T-cell (primary cell): ENCODE measurements at regions not wholly inside any gene's neighbourhood (a gene's known extent, or its start where the extent isn't known, plus 50 kb on each side); places are given as distances from the start of the nearest gene placed in this dataset.

Experiments
- ATAC-seq, 4 experiments: fragments of 200-7000 bp in 3 of 4; fragments of 150-1000 bp in 1 of 4; cut with Tn5 transposase; replicated peaks in 1 of 4; 1 replicate in 3 of 4; 2 replicates in 1 of 4; pipeline ENCODE4 v1.10.0; 2021; ENCODE audit warnings: moderate library complexity in 3 of 4, mild to moderate bottlenecking in 2 of 4, moderate number of reproducible peaks in 1 of 4
- CTCF ChIA-PET, 2 donors: fragments of 300-600 bp; sonication (Branson Sonifier 250); formaldehyde crosslinking; loops; one replicate each; lab custom pipeline; 2022; ENCODE audit warnings: antibody characterized with exemption in 2 of 2; lab: Charles Lee
- POLR2A ChIA-PET, 2 donors: fragments of 300-600 bp; sonication (Branson Sonifier 250); formaldehyde crosslinking; loops; one replicate each; lab custom pipeline; 2022; ENCODE audit warnings: antibody characterized with exemption in 2 of 2; lab: Charles Lee
- DNase-seq, 35 experiments: peaks; one replicate each; pipeline versions ENCODE4 v3.0.0 to v3.0.0-alpha.2; 2013 to 2023
- H3K27ac ChIP-seq: one replicate; pipeline ENCODE4 v1.5.1; 2013; ENCODE audit warnings: low read length
- H3K27me3 ChIP-seq, 2 experiments: replicated peaks in 1 of 2; 1 replicate in 1 of 2; 2 replicates in 1 of 2; pipeline versions ENCODE4 v1.6.1 to v1.7.0; 2013; ENCODE audit warnings: low read length in 1 of 2, mixed read lengths in 1 of 2; ENCODE audit not compliant: control insufficient read depth in 2 of 2, insufficient read depth in 2 of 2; ENCODE audit errors: extremely low read depth in 1 of 2
- H3K36me3 ChIP-seq, 2 donors: 1 replicate in 1 of 2; 2 replicates in 1 of 2; pipeline versions ENCODE4 v1.6.1 to v1.7.0; 2013; ENCODE audit warnings: low read length in 1 of 2; ENCODE audit not compliant: control insufficient read depth in 2 of 2, insufficient read depth in 1 of 2; ENCODE audit errors: extremely low read depth in 1 of 2
- H3K4me1 ChIP-seq, 2 experiments: 1 replicate in 1 of 2; 2 replicates in 1 of 2; pipeline versions ENCODE4 v1.6.1 to v1.7.0; 2013; ENCODE audit warnings: low read length in 2 of 2, mixed read lengths in 1 of 2; ENCODE audit not compliant: insufficient read depth in 2 of 2, control insufficient read depth in 1 of 2; ENCODE audit errors: extremely low read depth in 1 of 2
- H3K4me3 ChIP-seq, 2 donors: 1 replicate in 1 of 2; 2 replicates in 1 of 2; pipeline versions ENCODE4 v1.5.1 to v1.7.0; 2013; ENCODE audit warnings: mild to moderate bottlenecking in 2 of 2, low read length in 1 of 2, moderate library complexity in 1 of 2; ENCODE audit not compliant: control insufficient read depth in 1 of 2; ENCODE audit errors: extremely low read depth in 1 of 2
- H3K9me3 ChIP-seq: 2 replicates; pipeline ENCODE4 v1.7.0; 2013
- H3K27ac Mint-ChIP-seq, 2 donors: one replicate each; pipeline ENCODE4 v1.8.0; 2020 to 2021; ENCODE audit warnings: mild to moderate bottlenecking in 2 of 2, mixed read lengths in 2 of 2
- H3K27me3 Mint-ChIP-seq, 2 donors: one replicate each; pipeline ENCODE4 v1.8.0; 2021 to 2022; ENCODE audit warnings: mixed read lengths in 2 of 2
- H3K36me3 Mint-ChIP-seq: one replicate; pipeline ENCODE4 v1.8.0; 2021; ENCODE audit warnings: mixed read lengths
- H3K4me1 Mint-ChIP-seq, 3 donors: one replicate each; pipeline ENCODE4 v1.8.0; 2020 to 2022; ENCODE audit warnings: mixed read lengths in 3 of 3, mild to moderate bottlenecking in 1 of 3
- H3K4me3 Mint-ChIP-seq, 3 donors: one replicate each; pipeline ENCODE4 v1.8.0; 2020 to 2022; ENCODE audit warnings: mild to moderate bottlenecking in 3 of 3, mixed read lengths in 3 of 3, moderate library complexity in 3 of 3
- H3K9me3 Mint-ChIP-seq, 3 donors: one replicate each; pipeline ENCODE4 v1.8.0; 2020 to 2022; ENCODE audit warnings: mixed read lengths in 3 of 3
- WGBS: methylation state at CpG from one replicate; pipeline ENCODE4 v1.1.5; 2013; ENCODE audit warnings: missing lambda C conversion rate; ENCODE audit not compliant: insufficient coverage; 5-methylcytosine and 5-hydroxymethylcytosine counted together

DNA sequence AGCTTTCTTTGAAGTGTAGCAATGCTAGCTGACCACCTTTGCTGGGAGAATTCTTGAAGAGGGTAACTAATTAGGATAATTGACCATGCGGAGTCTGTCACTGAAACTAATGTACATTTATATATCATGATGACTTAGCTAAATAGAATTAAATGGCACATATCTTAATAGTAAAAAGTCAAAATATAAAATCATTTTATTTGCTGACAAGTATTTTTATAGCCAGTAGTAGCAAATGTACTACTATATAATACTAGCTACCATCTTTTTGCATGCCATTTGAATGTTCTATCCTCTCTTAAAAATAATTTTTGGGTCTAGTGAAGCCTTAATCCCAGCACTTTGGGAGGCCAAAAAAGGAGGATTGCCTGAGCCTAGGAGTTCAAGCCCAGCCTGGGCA lies 605.8 kb upstream of the COX7C start:
- Mint-ChIP-seq H3K36me3 (no peaks in the 10 kb centered on the region), H3K27ac (no peak overlapping the region), H3K4me3 (no peak overlapping the region), H3K9me3 (peaks cover 3 to 30% (median 24%) of the 10 kb centered on the region in 3 donors), H3K27me3 (no peaks in the 10 kb centered on the region), H3K4me1 (no peaks in the 10 kb centered on the region)
- ATAC-seq (no peak), DNase-seq (no peak)
- ChIA-PET CTCF (no interaction called here), POLR2A (no interaction called here)
- WGBS, result no CpG with 5 or more reads among the region's 1 CpG
- H3K4me1 ChIP-seq, result no peaks in the 10 kb centered on the region
- H3K27ac ChIP-seq, result no peak overlapping the region
- H3K36me3 ChIP-seq, result no peaks in the 10 kb centered on the region
- H3K9me3 ChIP-seq, result no peaks in the 10 kb centered on the region
- H3K4me3 ChIP-seq, result no peak overlapping the region
- no peaks in the 10 kb centered on the region for H3K27me3 ChIP-seq

DNA sequence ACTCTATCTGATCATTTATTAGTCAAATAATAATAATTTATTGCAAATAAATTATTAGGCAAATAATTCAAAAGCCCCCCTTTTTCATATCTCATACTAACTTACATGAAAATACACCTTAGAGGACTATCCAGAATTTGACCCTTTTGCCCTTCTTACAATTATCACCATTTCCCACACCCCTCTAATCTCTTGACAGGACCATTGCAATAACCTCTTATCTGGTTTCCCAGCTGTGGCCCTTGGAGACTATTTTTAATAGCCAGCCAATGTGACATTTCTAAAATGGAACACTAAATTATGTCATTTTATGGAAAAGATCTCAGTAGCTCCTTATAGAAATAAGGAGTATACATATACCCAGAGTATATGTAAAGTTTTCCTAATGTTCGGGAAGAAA lies 588.4 kb upstream of the COX7C start:
- no peaks in the 10 kb centered on the region for H3K27me3 Mint-ChIP-seq
- ATAC-seq (no peak), DNase-seq (no peak)
- Histone ChIP-seq H3K9me3 (no peaks in the 10 kb centered on the region), H3K36me3 (no peaks in the 10 kb centered on the region), H3K4me3 (no peak overlapping the region), H3K27ac (no peak overlapping the region), H3K4me1 (no peaks in the 10 kb centered on the region), H3K27me3 (no peaks in the 10 kb centered on the region)
- CTCF ChIA-PET, result no interaction called here
- peaks cover 6 to 13% (median 8%) of the 10 kb centered on the region in 3 donors for H3K9me3 Mint-ChIP-seq
- no peak overlapping the region for H3K4me3 Mint-ChIP-seq
- H3K27ac Mint-ChIP-seq, result no peak overlapping the region
- no CpG with 5 or more reads among the region's 1 CpG for WGBS
- no peaks in the 10 kb centered on the region for H3K4me1 Mint-ChIP-seq
- H3K36me3 Mint-ChIP-seq, result no peaks in the 10 kb centered on the region
- POLR2A ChIA-PET, result no interaction called here

DNA sequence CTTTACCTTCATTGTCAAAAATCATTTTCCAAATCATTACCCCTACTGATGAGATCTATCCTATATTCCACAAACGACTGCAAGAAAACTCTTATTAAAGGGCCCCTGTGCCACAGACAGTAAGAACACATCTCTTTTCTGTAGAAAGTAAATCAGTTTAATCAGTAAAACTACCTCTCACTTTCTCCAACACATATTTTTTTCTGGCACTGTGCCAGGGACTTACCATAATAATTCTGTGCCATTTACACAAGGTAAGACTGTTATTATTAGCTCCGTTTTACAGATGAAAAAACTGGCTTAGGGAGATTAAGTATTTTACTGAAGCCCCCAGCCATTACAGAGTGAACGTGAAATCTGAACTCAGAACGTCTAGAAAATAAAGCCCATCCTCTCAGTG lies 587.0 kb upstream of the COX7C start:
- Histone ChIP-seq H3K4me1 (no peaks in the 10 kb centered on the region), H3K4me3 (no peak overlapping the region), H3K27me3 (no peaks in the 10 kb centered on the region), H3K9me3 (no peaks in the 10 kb centered on the region), H3K36me3 (no peaks in the 10 kb centered on the region), H3K27ac (no peak overlapping the region)
- Mint-ChIP-seq H3K27me3 (no peaks in the 10 kb centered on the region), H3K36me3 (no peaks in the 10 kb centered on the region), H3K4me3 (no peak overlapping the region), H3K27ac (no peak overlapping the region), H3K4me1 (no peaks in the 10 kb centered on the region), H3K9me3 (peaks cover 6 to 10% (median 8%) of the 10 kb centered on the region in 3 donors)
- CTCF ChIA-PET, result no interaction called here
- no peak for DNase-seq
- 83% methylated on average over 1 of the region's 4 CpGs for WGBS
- ATAC-seq, result no peak
- POLR2A ChIA-PET, result interaction anchor here in 1 of 2 donors (0.5 kb wide), 1 partner anchor 295 kb away, joined by 3 read pairs; no protein-coding TSS in a partner anchor

DNA sequence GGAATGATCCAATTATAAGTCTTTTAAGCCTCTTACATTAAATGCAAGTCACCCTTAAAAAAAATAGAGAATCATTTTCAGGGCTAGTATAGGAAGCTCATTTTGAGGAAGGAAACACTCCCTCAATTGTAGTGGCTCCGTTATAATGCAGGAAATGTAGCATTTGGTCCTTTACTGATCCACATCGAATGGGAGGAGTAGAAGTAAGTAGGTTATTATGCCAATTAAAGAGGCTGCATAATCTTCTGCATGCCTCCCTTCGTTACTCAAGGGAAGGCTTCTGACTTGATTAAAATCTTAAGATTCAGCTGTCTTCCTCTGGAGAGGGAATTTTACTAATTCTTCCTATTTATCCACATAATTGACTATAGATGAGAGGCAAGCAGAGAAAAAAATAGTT lies 579.2 kb upstream of the COX7C start:
- DNase-seq, result no peak
- ChIA-PET CTCF (no interaction called here), POLR2A (no interaction called here)
- Histone ChIP-seq H3K27me3 (no peaks in the 10 kb centered on the region), H3K4me3 (no peak overlapping the region), H3K4me1 (no peaks in the 10 kb centered on the region), H3K27ac (no peak overlapping the region), H3K36me3 (no peaks in the 10 kb centered on the region), H3K9me3 (no peaks in the 10 kb centered on the region)
- Mint-ChIP-seq H3K36me3 (no peaks in the 10 kb centered on the region), H3K27ac (no peak overlapping the region), H3K9me3 (peaks cover 7 to 22% (median 9%) of the 10 kb centered on the region in 3 donors), H3K27me3 (no peaks in the 10 kb centered on the region), H3K4me1 (no peaks in the 10 kb centered on the region), H3K4me3 (no peak overlapping the region)
- ATAC-seq, result no peak
- no CpG with 5 or more reads among the region's 3 CpGs for WGBS

DNA sequence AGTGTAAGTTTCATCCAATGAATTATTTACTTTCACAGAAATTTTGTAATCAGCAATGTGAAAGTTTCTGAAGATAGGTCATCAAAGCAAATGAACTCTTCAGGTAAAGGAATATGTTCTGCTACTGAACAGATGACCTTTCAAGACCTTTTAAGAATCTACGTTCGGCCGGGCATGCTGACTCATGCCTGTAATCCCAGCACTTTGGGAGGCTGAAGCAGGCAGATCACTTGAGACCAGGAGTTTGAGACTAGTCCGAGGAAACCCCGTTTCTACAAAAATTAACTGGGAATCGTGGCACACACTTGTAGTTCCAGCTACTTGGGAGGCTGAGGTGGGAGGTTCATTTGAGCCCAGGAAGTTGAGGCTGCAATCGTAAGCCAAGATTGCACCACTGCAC lies 578.4 kb upstream of the COX7C start:
- WGBS, result 89% methylated on average over 4 of the region's 7 CpGs
- no peaks in the 10 kb centered on the region for H3K36me3 Mint-ChIP-seq

DNA sequence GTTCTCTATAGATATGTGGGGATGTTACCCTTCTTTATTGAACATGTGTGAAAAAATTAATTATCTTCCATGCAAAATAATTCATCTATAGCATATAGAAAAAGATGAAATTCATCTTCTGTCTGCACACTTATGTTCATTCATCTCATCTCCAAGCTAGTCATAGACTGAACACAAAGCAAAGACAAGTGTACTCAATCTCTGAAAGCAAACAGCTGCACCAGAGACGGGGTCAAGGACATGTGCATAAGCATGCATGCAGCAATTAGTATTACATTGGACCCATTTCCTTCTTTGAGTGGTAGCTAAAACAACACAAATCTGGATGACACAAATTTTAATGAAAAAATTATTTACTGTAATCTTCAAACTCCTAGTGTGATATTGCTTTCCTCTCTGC lies 547.0 kb upstream of the COX7C start:
- Mint-ChIP-seq H3K36me3 (no peaks in the 10 kb centered on the region), H3K4me3 (no peak overlapping the region), H3K4me1 (no peaks in the 10 kb centered on the region), H3K27ac (no peak overlapping the region), H3K27me3 (no peaks in the 10 kb centered on the region), H3K9me3 (peaks cover 0 to 3% (median 2%) of the 10 kb centered on the region in 3 donors)
- Histone ChIP-seq H3K4me1 (no peaks in the 10 kb centered on the region), H3K27me3 (no peaks in the 10 kb centered on the region), H3K4me3 (no peak overlapping the region), H3K9me3 (no peaks in the 10 kb centered on the region), H3K27ac (no peak overlapping the region), H3K36me3 (no peaks in the 10 kb centered on the region)
- ChIA-PET CTCF (no interaction called here), POLR2A (no interaction called here)
- ATAC-seq (no peak), DNase-seq (no peak)
- no CpG with 5 or more reads among the region's 1 CpG for WGBS

More for the DNA sequence above, 578.4 kb upstream of the COX7C start:
- H3K9me3 Mint-ChIP-seq, result peaks cover 2 to 17% (median 3%) of the 10 kb centered on the region in 3 donors
- Histone ChIP-seq H3K27me3 (no peaks in the 10 kb centered on the region), H3K9me3 (no peaks in the 10 kb centered on the region), H3K4me3 (no peak overlapping the region), H3K4me1 (no peaks in the 10 kb centered on the region), H3K36me3 (no peaks in the 10 kb centered on the region), H3K27ac (no peak overlapping the region)
- H3K4me1 Mint-ChIP-seq, result no peaks in the 10 kb centered on the region
- no peak for DNase-seq
- CTCF ChIA-PET, result no interaction called here
- POLR2A ChIA-PET, result no interaction called here
- H3K27ac Mint-ChIP-seq, result no peak overlapping the region
- H3K4me3 Mint-ChIP-seq, result no peak overlapping the region
- no peak for ATAC-seq
- H3K27me3 Mint-ChIP-seq, result no peaks in the 10 kb centered on the region

DNA sequence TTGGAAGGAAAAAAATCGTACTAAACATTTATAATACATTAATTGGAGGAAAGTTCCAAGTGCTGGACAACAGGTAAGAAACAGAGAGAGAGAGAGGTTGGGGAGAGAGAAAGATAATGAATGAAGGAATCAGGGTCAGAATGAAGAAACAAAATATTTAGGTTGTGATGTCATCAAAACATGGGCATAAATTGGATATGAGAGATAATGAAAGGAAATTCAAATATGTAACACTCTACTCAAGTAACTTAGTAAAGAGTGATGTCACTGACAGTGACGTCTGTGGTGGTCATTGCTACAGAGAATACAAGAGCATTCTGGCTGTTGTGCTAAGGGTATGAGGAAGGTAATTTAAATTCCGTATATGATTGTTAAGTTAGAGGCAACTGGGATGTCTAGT lies 543.4 kb upstream of the COX7C start:
- Histone ChIP-seq H3K4me3 (no peak overlapping the region), H3K4me1 (no peaks in the 10 kb centered on the region), H3K27me3 (no peaks in the 10 kb centered on the region), H3K36me3 (no peaks in the 10 kb centered on the region), H3K27ac (no peak overlapping the region), H3K9me3 (no peaks in the 10 kb centered on the region)
- ChIA-PET POLR2A (no interaction called here), CTCF (no interaction called here)
- Mint-ChIP-seq H3K4me3 (no peak overlapping the region), H3K9me3 (peaks cover 0 to 7% (median 2%) of the 10 kb centered on the region in 3 donors), H3K36me3 (no peaks in the 10 kb centered on the region), H3K27ac (no peak overlapping the region), H3K27me3 (no peaks in the 10 kb centered on the region), H3K4me1 (no peaks in the 10 kb centered on the region)
- DNase-seq, result no peak
- no peak for ATAC-seq
- WGBS, result no CpG with 5 or more reads among the region's 3 CpGs
